Parathyroid adenoma (tissue), 2 donors: ENCODE measurements at regions not wholly inside any gene's neighbourhood (a gene's known extent, or its start where the extent isn't known, plus 50 kb on each side); places are given as distances from the start of the nearest gene placed in this dataset.

ENCODE experiments used
- H2AFZ ChIP-seq: fragments of 300-600 bp; sonication (generic); one replicate; pipeline ENCODE4 v1.7.0; 2017; ENCODE audit warnings: antibody characterized with exemption, mild to moderate bottlenecking
- H3K27ac ChIP-seq: fragments of 300-600 bp; sonication (generic); one replicate; pipeline ENCODE4 v1.7.0; 2017
- H3K27me3 ChIP-seq: fragments of 300-600 bp; sonication (generic); one replicate; pipeline ENCODE4 v1.7.0; 2017; ENCODE audit warnings: low read length; ENCODE audit not compliant: control insufficient read depth, insufficient read depth
- H3K36me3 ChIP-seq: fragments of 300-600 bp; sonication (generic); one replicate; pipeline ENCODE4 v1.7.0; 2017; ENCODE audit warnings: low read length; ENCODE audit not compliant: control insufficient read depth, insufficient read depth
- H3K4me1 ChIP-seq: fragments of 300-600 bp; sonication (generic); one replicate; pipeline ENCODE4 v1.7.0; 2017; ENCODE audit warnings: control low read depth
- H3K4me2 ChIP-seq: fragments of 300-600 bp; sonication (generic); one replicate; pipeline ENCODE4 v1.7.0; 2017; ENCODE audit warnings: low read length
- H3K4me3 ChIP-seq: fragments of 300-600 bp; sonication (generic); one replicate; pipeline ENCODE4 v1.7.0; 2017; ENCODE audit warnings: low read depth, low read length
- H3K79me2 ChIP-seq: fragments of 300-600 bp; sonication (generic); one replicate; pipeline ENCODE4 v1.7.0; 2017; ENCODE audit warnings: control low read depth
- H3K9ac ChIP-seq: fragments of 300-600 bp; sonication (generic); one replicate; pipeline ENCODE4 v1.7.0; 2017; ENCODE audit warnings: mild to moderate bottlenecking
- H3K9me3 ChIP-seq: fragments of 300-600 bp; sonication (generic); one replicate; pipeline ENCODE4 v1.7.0; 2017; ENCODE audit warnings: low read length; ENCODE audit not compliant: control insufficient read depth
- TF ChIP-seq, protein P1 (sequence below): fragments of 300-600 bp; sonication (generic); IDR thresholded peaks from one replicate; pipeline ENCODE4 v1.7.0; 2017; ENCODE audit warnings: antibody characterized with exemption, mild to moderate bottlenecking
- donor health status: primary hyperparathyroidism.

GRCh38 chrX:45261471-45261870, 60.8 kb upstream of the DIPK2B start:
- no peaks in the 10 kb centered on the region for H3K4me1 ChIP-seq
- no peaks in the 10 kb centered on the region for H3K36me3 ChIP-seq
- TF ChIP-seq, protein P1, sequence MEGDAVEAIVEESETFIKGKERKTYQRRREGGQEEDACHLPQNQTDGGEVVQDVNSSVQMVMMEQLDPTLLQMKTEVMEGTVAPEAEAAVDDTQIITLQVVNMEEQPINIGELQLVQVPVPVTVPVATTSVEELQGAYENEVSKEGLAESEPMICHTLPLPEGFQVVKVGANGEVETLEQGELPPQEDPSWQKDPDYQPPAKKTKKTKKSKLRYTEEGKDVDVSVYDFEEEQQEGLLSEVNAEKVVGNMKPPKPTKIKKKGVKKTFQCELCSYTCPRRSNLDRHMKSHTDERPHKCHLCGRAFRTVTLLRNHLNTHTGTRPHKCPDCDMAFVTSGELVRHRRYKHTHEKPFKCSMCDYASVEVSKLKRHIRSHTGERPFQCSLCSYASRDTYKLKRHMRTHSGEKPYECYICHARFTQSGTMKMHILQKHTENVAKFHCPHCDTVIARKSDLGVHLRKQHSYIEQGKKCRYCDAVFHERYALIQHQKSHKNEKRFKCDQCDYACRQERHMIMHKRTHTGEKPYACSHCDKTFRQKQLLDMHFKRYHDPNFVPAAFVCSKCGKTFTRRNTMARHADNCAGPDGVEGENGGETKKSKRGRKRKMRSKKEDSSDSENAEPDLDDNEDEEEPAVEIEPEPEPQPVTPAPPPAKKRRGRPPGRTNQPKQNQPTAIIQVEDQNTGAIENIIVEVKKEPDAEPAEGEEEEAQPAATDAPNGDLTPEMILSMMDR, result no peak
- no peaks in the 10 kb centered on the region for H3K79me2 ChIP-seq
- no peak overlapping the region for H3K4me3 ChIP-seq
- H3K9ac ChIP-seq, result no peak overlapping the region
- no peaks in the 10 kb centered on the region for H3K9me3 ChIP-seq
- H3K4me2 ChIP-seq, result no peak overlapping the region
- no peaks in the 10 kb centered on the region for H3K27me3 ChIP-seq
- no peak overlapping the region for H3K27ac ChIP-seq
- H2AFZ ChIP-seq, result no peak overlapping the region

DNA sequence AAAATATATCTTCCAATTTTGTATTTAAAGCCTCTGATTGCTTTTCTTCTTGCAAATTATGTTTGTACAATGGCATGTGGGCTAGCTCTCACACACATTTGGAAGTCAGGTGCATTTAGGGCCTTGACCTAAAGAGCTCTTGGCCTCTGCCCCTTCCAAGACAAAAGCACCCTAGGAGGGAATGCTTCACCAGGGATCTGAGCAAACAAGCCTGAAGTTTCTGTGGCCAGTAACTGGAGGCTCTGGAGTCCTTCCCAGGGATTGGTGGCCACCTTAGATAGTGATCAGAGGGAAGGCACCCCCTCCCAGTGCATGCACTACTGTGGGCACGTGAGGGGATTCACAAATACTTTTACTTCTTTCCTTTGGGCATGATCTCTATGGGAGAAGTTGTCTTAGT, 60.3 kb upstream of the DIPK2B start:
- no peak overlapping the region for H3K27ac ChIP-seq
- H3K9ac ChIP-seq, result no peak overlapping the region
- H3K4me3 ChIP-seq, result no peak overlapping the region
- H3K27me3 ChIP-seq, result no peaks in the 10 kb centered on the region
- H3K36me3 ChIP-seq, result no peaks in the 10 kb centered on the region
- no peak overlapping the region for H3K4me2 ChIP-seq
- no peak overlapping the region for H2AFZ ChIP-seq
- H3K9me3 ChIP-seq, result no peaks in the 10 kb centered on the region
- no peaks in the 10 kb centered on the region for H3K4me1 ChIP-seq
- H3K79me2 ChIP-seq, result no peaks in the 10 kb centered on the region
- TF ChIP-seq, protein P1, result no peak

- Histone ChIP-seq H3K4me1 (no peaks in the 10 kb centered on the region), H3K27me3 (no peaks in the 10 kb centered on the region), H3K9me3 (no peaks in the 10 kb centered on the region), H3K4me3 (no peak overlapping the region), H3K9ac (no peak overlapping the region), H3K79me2 (no peaks in the 10 kb centered on the region), H3K27ac (no peak overlapping the region), H3K4me2 (no peak overlapping the region), H3K36me3 (no peaks in the 10 kb centered on the region), H2AFZ (no peak overlapping the region)
- TF ChIP-seq, protein P1, result no peak
These were observed 58.2 kb upstream of the DIPK2B start for GRCh38 chrX:45258731-45259402.
